Karpas-422 (cell line): ENCODE measurements at regions not wholly inside any gene's neighbourhood (a gene's known extent, or its start where the extent isn't known, plus 50 kb on each side); places are given as distances from the start of the nearest gene placed in this dataset.

Source experiments
- DNase-seq: peaks from one replicate; pipeline ENCODE4 v3.0.0-alpha.2; 2015
- H2AFZ ChIP-seq: fragments of 200-600 bp; sonication (generic); 2 replicates; pipeline ENCODE4 v1.6.1; 2014; ENCODE audit warnings: antibody characterized with exemption, low read length, mixed read lengths
- H3K27ac ChIP-seq: fragments of 200-600 bp; sonication (generic); 2 replicates; pipeline ENCODE4 v1.5.1; 2014; ENCODE audit warnings: mild to moderate bottlenecking, low read length, moderate library complexity
- H3K27me3 ChIP-seq: fragments of 200-600 bp; sonication (generic); 2 replicates; pipeline ENCODE4 v1.6.1; 2014; ENCODE audit warnings: low read length, mixed read lengths
- H3K36me3 ChIP-seq: fragments of 200-600 bp; sonication (generic); 2 replicates; pipeline ENCODE4 v1.6.1; 2014; ENCODE audit warnings: low read length, mixed read lengths; ENCODE audit not compliant: insufficient read depth
- H3K4me1 ChIP-seq: fragments of 200-600 bp; sonication (generic); 2 replicates; pipeline ENCODE4 v1.6.1; 2014; ENCODE audit warnings: mild to moderate bottlenecking, low read length, mixed read lengths
- H3K4me2 ChIP-seq: fragments of 200-600 bp; sonication (generic); 2 replicates; pipeline ENCODE4 v1.6.1; 2014; ENCODE audit warnings: low read length, low read depth, mild to moderate bottlenecking; ENCODE audit not compliant: poor library complexity, severe bottlenecking
- H3K4me3 ChIP-seq: fragments of 200-600 bp; sonication (generic); 2 replicates; pipeline ENCODE4 v1.5.1; 2014; ENCODE audit warnings: mild to moderate bottlenecking, antibody characterized with exemption, low read length, mixed read lengths
- H3K79me2 ChIP-seq: fragments of 200-600 bp; sonication (generic); 2 replicates; pipeline ENCODE4 v1.6.1; 2014; ENCODE audit warnings: mild to moderate bottlenecking, low read length, mixed read lengths
- H3K9ac ChIP-seq: fragments of 200-600 bp; sonication (generic); 2 replicates; pipeline ENCODE4 v1.6.0; 2014; ENCODE audit warnings: low read length
- H3K9me2 ChIP-seq: fragments of 200-600 bp; sonication (generic), shearing (Covaris generic); replicated peaks from 2 replicates; pipeline ENCODE4 v1.6.0; 2014; ENCODE audit warnings: mild to moderate bottlenecking, low read length, moderate library complexity; ENCODE audit not compliant: insufficient read depth
- H3K9me3 ChIP-seq: fragments of 300-700, 200-600 bp; sonication (generic); 2 replicates; pipeline ENCODE4 v1.6.1; 2014; ENCODE audit warnings: low read length, mixed read lengths
- H4K20me1 ChIP-seq: fragments of 200-600 bp; sonication (generic); 2 replicates; pipeline ENCODE4 v1.6.1; 2014; ENCODE audit warnings: mild to moderate bottlenecking, antibody characterized with exemption, low read length, low read depth; ENCODE audit not compliant: insufficient read depth

- DNase-seq = no peak
- no peak overlapping the region for H3K4me3 ChIP-seq
- no peak overlapping the region for H3K9ac ChIP-seq
- H3K9me2 ChIP-seq = no peaks in the 10 kb centered on the region
- no peaks in the 10 kb centered on the region for H4K20me1 ChIP-seq
- H3K27ac ChIP-seq = no peak overlapping the region
- H3K79me2 ChIP-seq = peaks cover 22% of the 10 kb centered on the region
- no peaks in the 10 kb centered on the region for H3K27me3 ChIP-seq
- peaks cover 5% of the 10 kb centered on the region; the same call in 1 of the 2 replicates for H3K36me3 ChIP-seq
- no peak overlapping the region for H2AFZ ChIP-seq
- no peak overlapping the region for H3K4me2 ChIP-seq
- peaks cover 19% of the 10 kb centered on the region for H3K4me1 ChIP-seq
- no peaks in the 10 kb centered on the region for H3K9me3 ChIP-seq
Measured at GRCh38 chr9:712643-713042, 128.9 kb upstream of the DMRT1 start.

GRCh38 chr9:713091-713490, 128.4 kb upstream of the DMRT1 start:
- H3K79me2 ChIP-seq = peaks cover 26% of the 10 kb centered on the region
- no peak overlapping the region for H3K27ac ChIP-seq
- H3K4me2 ChIP-seq = no peak overlapping the region
- no peaks in the 10 kb centered on the region for H3K9me2 ChIP-seq
- DNase-seq = no peak
- H3K4me1 ChIP-seq = peaks cover 19% of the 10 kb centered on the region
- H3K9ac ChIP-seq = no peak overlapping the region
- H3K4me3 ChIP-seq = no peak overlapping the region
- H4K20me1 ChIP-seq = no peaks in the 10 kb centered on the region
- H3K27me3 ChIP-seq = no peaks in the 10 kb centered on the region
- peaks cover 5% of the 10 kb centered on the region; the same call in 1 of the 2 replicates for H3K36me3 ChIP-seq
- H2AFZ ChIP-seq = no peak overlapping the region
- H3K9me3 ChIP-seq = no peaks in the 10 kb centered on the region

- H3K4me1 ChIP-seq = peaks cover 21% of the 10 kb centered on the region
- no peak overlapping the region for H3K27ac ChIP-seq
- H2AFZ ChIP-seq = no peak overlapping the region
- no peak overlapping the region for H3K4me2 ChIP-seq
- no peak overlapping the region for H3K9ac ChIP-seq
- no peaks in the 10 kb centered on the region for H3K9me2 ChIP-seq
- H3K79me2 ChIP-seq = peaks cover 31% of the 10 kb centered on the region
- no peaks in the 10 kb centered on the region for H3K27me3 ChIP-seq
- no peak overlapping the region for H3K4me3 ChIP-seq
- H4K20me1 ChIP-seq = no peaks in the 10 kb centered on the region
- no peaks in the 10 kb centered on the region for H3K9me3 ChIP-seq
- DNase-seq = no peak
- H3K36me3 ChIP-seq = peaks cover 5% of the 10 kb centered on the region; the same call in 1 of the 2 replicates
Measured at GRCh38 chr9:714675-715074, 126.8 kb upstream of the DMRT1 start.

GRCh38 chr9:715300-715699, 126.2 kb upstream of the DMRT1 start:
- no peaks in the 10 kb centered on the region for H3K9me3 ChIP-seq
- peaks cover 5% of the 10 kb centered on the region; the same call in 1 of the 2 replicates for H3K36me3 ChIP-seq
- no peak overlapping the region for H3K27ac ChIP-seq
- peaks cover 28% of the 10 kb centered on the region for H3K4me1 ChIP-seq
- no peaks in the 10 kb centered on the region for H3K27me3 ChIP-seq
- H3K79me2 ChIP-seq = peaks cover 35% of the 10 kb centered on the region
- no peak overlapping the region for H3K9ac ChIP-seq
- no peaks in the 10 kb centered on the region for H3K9me2 ChIP-seq
- no peak overlapping the region for H3K4me2 ChIP-seq
- no peak overlapping the region for H2AFZ ChIP-seq
- no peak overlapping the region for H3K4me3 ChIP-seq
- no peak for DNase-seq
- H4K20me1 ChIP-seq = no peaks in the 10 kb centered on the region

- H3K79me2 ChIP-seq = peaks cover 35% of the 10 kb centered on the region
- no peak overlapping the region for H3K27ac ChIP-seq
- H3K9me2 ChIP-seq = no peaks in the 10 kb centered on the region
- no peaks in the 10 kb centered on the region for H3K27me3 ChIP-seq
- no peak overlapping the region for H3K4me2 ChIP-seq
- H3K9ac ChIP-seq = no peak overlapping the region
- H2AFZ ChIP-seq = no peak overlapping the region
- H3K4me1 ChIP-seq = peaks cover 33% of the 10 kb centered on the region
- DNase-seq = no peak
- H4K20me1 ChIP-seq = no peaks in the 10 kb centered on the region
- peaks cover 2% of the 10 kb centered on the region; the same call in 1 of the 2 replicates for H3K36me3 ChIP-seq
- no peaks in the 10 kb centered on the region for H3K9me3 ChIP-seq
- no peak overlapping the region for H3K4me3 ChIP-seq
Measured at GRCh38 chr9:715743-716400, 125.6 kb upstream of the DMRT1 start.

GRCh38 chr9:717722-718121, 123.8 kb upstream of the DMRT1 start:
- H2AFZ ChIP-seq = no peak overlapping the region
- H3K4me2 ChIP-seq = no peak overlapping the region
- no peak for DNase-seq
- no peaks in the 10 kb centered on the region for H3K27me3 ChIP-seq
- no peak overlapping the region for H3K27ac ChIP-seq
- H3K79me2 ChIP-seq = peaks cover 42% of the 10 kb centered on the region
- H3K36me3 ChIP-seq = no peaks in the 10 kb centered on the region
- no peak overlapping the region for H3K9ac ChIP-seq
- H4K20me1 ChIP-seq = no peaks in the 10 kb centered on the region
- peaks cover 39% of the 10 kb centered on the region for H3K4me1 ChIP-seq
- H3K9me2 ChIP-seq = no peaks in the 10 kb centered on the region
- H3K9me3 ChIP-seq = no peaks in the 10 kb centered on the region
- no peak overlapping the region for H3K4me3 ChIP-seq

GRCh38 chr9:720239-720881, 121.1 kb upstream of the DMRT1 start:
- peaks cover 35% of the 10 kb centered on the region for H3K79me2 ChIP-seq
- no peak overlapping the region for H3K4me3 ChIP-seq
- peaks cover 34% of the 10 kb centered on the region for H3K4me1 ChIP-seq
- no peaks in the 10 kb centered on the region for H3K36me3 ChIP-seq
- H3K9ac ChIP-seq = no peak overlapping the region
- H3K27me3 ChIP-seq = no peaks in the 10 kb centered on the region
- no peak overlapping the region for H2AFZ ChIP-seq
- no peak for DNase-seq
- no peaks in the 10 kb centered on the region for H3K9me3 ChIP-seq
- no peak overlapping the region for H3K4me2 ChIP-seq
- H4K20me1 ChIP-seq = no peaks in the 10 kb centered on the region
- H3K9me2 ChIP-seq = no peaks in the 10 kb centered on the region
- no peak overlapping the region for H3K27ac ChIP-seq

GRCh38 chr9:722388-722980, 119.0 kb upstream of the DMRT1 start:
- H3K4me3 ChIP-seq = no peak overlapping the region
- H2AFZ ChIP-seq = no peak overlapping the region
- no peaks in the 10 kb centered on the region for H3K9me3 ChIP-seq
- no peak overlapping the region for H3K4me2 ChIP-seq
- H4K20me1 ChIP-seq = no peaks in the 10 kb centered on the region
- H3K27ac ChIP-seq = no peak overlapping the region
- DNase-seq = no peak
- no peaks in the 10 kb centered on the region for H3K9me2 ChIP-seq
- H3K79me2 ChIP-seq = peaks cover 24% of the 10 kb centered on the region
- H3K9ac ChIP-seq = no peak overlapping the region
- H3K27me3 ChIP-seq = no peaks in the 10 kb centered on the region
- no peaks in the 10 kb centered on the region for H3K36me3 ChIP-seq
- peaks cover 20% of the 10 kb centered on the region for H3K4me1 ChIP-seq
